Esophagus squamous epithelium (tissue), 5 donors: ENCODE measurements at regions not wholly inside any gene's neighbourhood (a gene's known extent, or its start where the extent isn't known, plus 50 kb on each side); places are given as distances from the start of the nearest gene placed in this dataset.
"Not testable (repeated sequence)": the region's sequence is repeated elsewhere in the genome, so short reads cannot be mapped to it uniquely, and the experiment has no call there.

Source experiments
- DNase-seq: peaks from one replicate; lab custom pipeline; 2025; lab: John Stamatoyannopoulos, UW
- H3K27ac ChIP-seq, 4 donors: fragments of 200-600 bp; sonication (generic); one replicate each; pipeline ENCODE4 v1.5.1; 2016 to 2019; ENCODE audit warnings: mild to moderate bottlenecking in 1 of 4
- H3K27me3 ChIP-seq, 4 donors: fragments of 200-600 bp; sonication (generic); 1 replicate in 3 of 4; 2 replicates in 1 of 4; pipeline versions ENCODE4 v1.5.1 to v1.6.0; 2017 to 2021; ENCODE audit warnings: antibody characterized with exemption in 1 of 4
- H3K36me3 ChIP-seq, 3 donors: fragments of 200-600 bp; sonication (generic); one replicate each; pipeline ENCODE4 v1.5.1; 2016 to 2019
- H3K4me1 ChIP-seq, 3 donors: fragments of 200-600 bp; sonication (generic); one replicate each; pipeline ENCODE4 v1.5.1; 2017 to 2019
- H3K4me3 ChIP-seq, 4 donors: fragments of 200-600 bp; sonication (generic); 1 replicate in 3 of 4; 2 replicates in 1 of 4; pipeline ENCODE4 v1.5.1; 2016 to 2019; ENCODE audit warnings: mild to moderate bottlenecking in 2 of 4, moderate library complexity in 1 of 4
- H3K9me3 ChIP-seq, 3 donors: fragments of 200-600 bp; sonication (generic); one replicate each; pipeline ENCODE4 v1.5.1; 2016 to 2019
- CTCF ChIP-seq, 6 experiments: fragments of 450-650 bp in 4 of 6; fragments of 200-600 bp in 2 of 6; sonication (generic) in 2 of 6; IDR thresholded peaks; one replicate each; pipeline ENCODE4 v1.5.1; 2016 to 2019; ENCODE audit warnings: antibody characterized with exemption in 6 of 6, mild to moderate bottlenecking in 4 of 6, moderate library complexity in 4 of 6
- POLR2A ChIP-seq, 4 donors: fragments of 450-650 bp; IDR thresholded peaks; one replicate each; pipeline ENCODE4 v1.6.1; 2017; ENCODE audit warnings: antibody characterized with exemption in 4 of 4, mild to moderate bottlenecking in 4 of 4, moderate library complexity in 3 of 4
- WGBS, 2 donors: methylation state at CpG; one replicate each; pipeline ENCODE4 v1.1.5; 2018; 5-methylcytosine and 5-hydroxymethylcytosine counted together
- intact Hi-C: fragments of 100-400 bp; cut with DNase I; formaldehyde crosslinking; loops from one replicate; pipeline ENCODE4 v1.15.0; 2022
- donor health status: DM: yes; HTN: yes; CAD: no.

- H3K9me3 ChIP-seq: peaks cover 0 to 10% (median 5%) of the 10 kb centered on the region in 3 donors
Measured at GRCh38 chr1:104196136-104196535, 446.4 kb downstream of the AMY1C start.

DNA sequence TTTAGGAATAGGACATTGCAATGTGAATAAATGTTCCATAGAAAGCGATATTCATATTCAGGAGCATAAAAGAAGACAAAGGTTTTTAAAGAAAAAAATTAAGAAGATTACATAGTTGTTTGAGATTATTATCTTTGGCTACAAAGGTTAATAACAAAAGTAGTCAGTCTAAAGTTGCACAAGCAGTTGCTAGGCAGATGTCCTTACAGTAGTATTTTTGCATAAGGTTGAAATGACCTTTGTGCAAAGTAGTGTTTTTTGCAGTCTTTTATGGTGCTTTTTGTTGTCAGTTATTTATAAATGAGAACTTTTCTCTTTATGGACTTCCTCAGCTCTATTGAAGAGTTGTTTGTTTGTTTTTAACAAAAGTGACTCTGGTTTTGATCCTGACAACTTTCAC lies 447.8 kb downstream of the AMY1C start:
- WGBS, 2 donors: 66 to 67% methylated on average over 1 of the region's 1 CpG
- TF ChIP-seq POLR2A (IDR thresholded peaks at IDR 0.05) (no peak), CTCF (IDR thresholded peaks at IDR 0.05) (no peak)
- H3K4me1 ChIP-seq: no peaks in the 10 kb centered on the region
- no peak for DNase-seq
- H3K36me3 ChIP-seq: no peaks in the 10 kb centered on the region
- H3K27me3 ChIP-seq: no peaks in the 10 kb centered on the region
- peaks cover 0 to 11% (median 5%) of the 10 kb centered on the region in 3 donors for H3K9me3 ChIP-seq
- no peak overlapping the region for H3K4me3 ChIP-seq
- H3K27ac ChIP-seq: no peak overlapping the region
- intact Hi-C loops: no loop called here

More at GRCh38 chr1:104196136-104196535, 446.4 kb downstream of the AMY1C start:
- Histone ChIP-seq H3K4me1 (no peaks in the 10 kb centered on the region), H3K27ac (no peak overlapping the region), H3K36me3 (no peaks in the 10 kb centered on the region), H3K4me3 (no peak overlapping the region), H3K27me3 (no peaks in the 10 kb centered on the region)
- intact Hi-C loops: no loop called here
- no peak for TF ChIP-seq CTCF (IDR thresholded peaks at IDR 0.05)
- no peak for DNase-seq

DNA sequence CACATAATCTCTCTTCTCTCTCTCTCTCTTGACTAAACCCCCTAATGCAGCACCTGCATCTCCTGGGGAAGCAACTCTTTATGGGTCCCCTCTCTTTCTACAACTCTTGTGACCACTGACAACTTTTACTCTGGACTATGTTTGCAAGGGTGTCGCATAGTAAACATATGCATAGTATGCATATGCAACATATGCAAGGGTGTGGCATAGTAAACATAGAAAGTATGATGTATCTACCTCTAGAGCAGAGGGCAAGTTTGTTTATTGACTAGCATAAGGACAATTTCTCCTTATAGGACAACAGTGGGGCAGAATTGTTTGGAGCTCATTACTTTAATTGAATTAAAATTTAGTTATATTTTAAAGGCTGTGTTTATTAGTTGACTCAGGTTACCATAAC lies 462.5 kb downstream of the AMY1C start:
- peaks cover 0 to under 1% (median 0%) of the 10 kb centered on the region in 3 donors for H3K9me3 ChIP-seq
- WGBS, 2 donors: 78 to 79% methylated on average over 1 of the region's 1 CpG
- H3K36me3 ChIP-seq: no peaks in the 10 kb centered on the region
- no peak overlapping the region for H3K27ac ChIP-seq
- H3K27me3 ChIP-seq: no peaks in the 10 kb centered on the region
- intact Hi-C loops: no loop called here
- DNase-seq: no peak
- no peak for TF ChIP-seq POLR2A (IDR thresholded peaks at IDR 0.05)
- no peak for TF ChIP-seq CTCF (IDR thresholded peaks at IDR 0.05)
- H3K4me1 ChIP-seq: no peaks in the 10 kb centered on the region
- no peak overlapping the region for H3K4me3 ChIP-seq

DNA sequence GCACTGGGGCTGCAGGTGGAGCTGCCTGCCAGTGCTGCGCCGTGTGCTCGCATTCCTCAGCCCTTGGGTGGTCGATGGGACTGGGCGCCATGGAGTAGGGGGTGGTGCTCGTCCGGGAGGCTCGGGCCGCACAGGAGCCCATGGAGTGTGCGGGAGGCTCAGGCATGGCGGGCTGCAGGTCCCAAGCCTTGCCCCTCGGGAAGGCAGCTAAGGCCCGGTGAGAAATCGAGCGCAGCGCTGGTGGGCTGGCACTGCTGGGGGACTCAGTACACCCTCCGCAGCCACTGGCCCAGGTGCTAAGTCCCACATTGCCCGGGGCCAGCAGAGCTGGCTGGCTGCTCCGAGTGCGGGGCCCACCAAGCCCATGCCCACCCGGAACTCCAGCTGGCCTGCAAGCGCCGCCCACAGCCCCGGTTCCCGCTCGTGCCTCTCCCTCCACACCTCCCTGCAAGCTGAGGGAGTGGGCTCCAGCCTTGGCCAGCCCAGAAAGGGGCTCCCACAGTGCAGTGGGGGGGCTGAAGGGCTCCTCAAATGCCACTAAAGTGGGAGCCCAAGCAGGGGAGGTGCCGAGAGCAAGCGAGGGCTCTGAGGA lies 467.8 kb downstream of the AMY1C start:
- H3K4me1 ChIP-seq, H3K4me3 ChIP-seq, H3K9me3 ChIP-seq, H3K27ac ChIP-seq, H3K36me3 ChIP-seq, H3K27me3 ChIP-seq, DNase-seq, intact Hi-C loops: not testable (repeated sequence)
- WGBS, 2 donors: 63 to 76% methylated on average over 2 of the region's 28 CpGs

DNA sequence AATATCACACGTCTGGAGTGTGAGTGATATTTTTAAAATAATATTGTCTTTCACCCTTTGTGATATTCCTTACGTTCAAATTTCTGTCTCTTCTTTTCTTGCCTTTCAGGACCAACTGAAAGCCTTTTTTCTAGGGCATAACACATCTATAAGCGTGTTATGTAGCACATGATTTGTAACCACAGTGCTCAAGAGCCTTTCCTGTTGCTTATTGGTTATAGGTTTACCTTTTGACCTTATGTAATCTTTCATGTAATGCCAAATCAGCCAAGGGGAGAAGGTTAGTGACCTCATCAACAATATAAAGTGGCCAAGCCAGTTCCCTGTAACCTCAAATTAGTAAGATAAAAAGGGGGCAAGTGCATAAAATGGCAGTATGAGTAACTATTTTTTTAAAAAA lies 480.2 kb downstream of the AMY1C start:
- Histone ChIP-seq H3K9me3 (no peaks in the 10 kb centered on the region), H3K27ac (no peak overlapping the region), H3K27me3 (no peaks in the 10 kb centered on the region), H3K4me3 (no peak overlapping the region), H3K36me3 (no peaks in the 10 kb centered on the region), H3K4me1 (no peaks in the 10 kb centered on the region)
- intact Hi-C loops: no loop called here
- no peak for DNase-seq
- no peak for TF ChIP-seq POLR2A (IDR thresholded peaks at IDR 0.05)
- 28 to 42% methylated on average over 3 of the region's 3 CpGs for WGBS, 2 donors

DNA sequence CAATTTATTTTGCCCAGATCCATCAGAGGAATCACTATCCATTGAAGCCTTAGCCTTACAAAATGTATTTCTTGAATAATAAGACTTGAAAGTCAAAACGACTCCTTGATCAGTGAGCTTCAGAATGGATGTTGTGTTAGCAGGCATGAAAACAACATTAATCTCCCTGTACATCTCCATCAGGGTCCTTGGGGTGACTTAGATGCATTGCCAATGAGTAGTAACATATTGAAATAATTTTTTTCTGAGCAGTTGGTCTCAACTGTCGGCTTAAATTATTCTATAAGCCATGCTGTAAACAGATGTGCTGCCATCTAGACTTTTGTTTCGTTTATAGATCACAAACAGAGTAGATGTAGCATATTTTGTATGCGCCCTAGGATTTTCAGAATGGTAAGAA lies 482.0 kb downstream of the AMY1C start:
- Histone ChIP-seq H3K4me1 (no peaks in the 10 kb centered on the region), H3K9me3 (no peaks in the 10 kb centered on the region), H3K27me3 (no peaks in the 10 kb centered on the region), H3K4me3 (no peak overlapping the region), H3K36me3 (no peaks in the 10 kb centered on the region), H3K27ac (no peak overlapping the region)
- DNase-seq: no peak
- intact Hi-C loops: no loop called here
- WGBS, 2 donors: 44 to 65% methylated on average over 4 of the region's 4 CpGs
- TF ChIP-seq POLR2A (IDR thresholded peaks at IDR 0.05) (no peak), CTCF (IDR thresholded peaks at IDR 0.05) (no peak)
